HEK293T (cell line): ENCODE measurements at regions not wholly inside any gene's neighbourhood (a gene's known extent, or its start where the extent isn't known, plus 50 kb on each side); places are given as distances from the start of the nearest gene placed in this dataset.

Experiments
- CTCF ChIA-PET: fragments of 350-600 bp; formaldehyde crosslinking; extraction: SDS; loops from one replicate; lab custom pipeline; 2021; ENCODE audit warnings: antibody characterized with exemption, inconsistent platforms; lab: Yijun Ruan, JAX
- POLR2A ChIA-PET: fragments of 350-600 bp; formaldehyde crosslinking; extraction: SDS; loops from one replicate; lab custom pipeline; 2020; ENCODE audit warnings: antibody characterized with exemption, inconsistent platforms; lab: Yijun Ruan, JAX
- DNase-seq: peaks from one replicate; pipeline ENCODE4 v3.0.0; 2012; ENCODE audit warnings: mixed read lengths; ENCODE audit errors: extremely low spot score
- ARNT ChIP-seq: fragments of 450-650 bp; IDR thresholded peaks from 2 replicates; pipeline ENCODE4 v1.6.1; 2017; ENCODE audit warnings: mild to moderate bottlenecking
- BHLHE40 ChIP-seq: fragments of 450-650 bp; IDR thresholded peaks from 2 replicates; pipeline ENCODE4 v1.6.1; 2016; ENCODE audit warnings: mild to moderate bottlenecking, moderate library complexity, borderline replicate concordance
- CTBP1 ChIP-seq: fragments of 450-650 bp; IDR thresholded peaks from 2 replicates; pipeline ENCODE4 v1.6.1; 2016; ENCODE audit warnings: borderline replicate concordance
- ELF4 ChIP-seq: fragments of 450-650 bp; IDR thresholded peaks from 2 replicates; pipeline ENCODE4 v1.6.1; 2017; ENCODE audit warnings: antibody characterized with exemption
- FOXA1 ChIP-seq: fragments of 450-650 bp; IDR thresholded peaks from 2 replicates; pipeline ENCODE4 v1.6.1; 2016; ENCODE audit warnings: mild to moderate bottlenecking
- FOXK2 ChIP-seq: fragments of 450-650 bp; IDR thresholded peaks from 2 replicates; pipeline ENCODE4 v1.6.1; 2016; ENCODE audit warnings: mild to moderate bottlenecking
- FOXM1 ChIP-seq: fragments of 450-650 bp; IDR thresholded peaks from 2 replicates; pipeline ENCODE4 v1.6.1; 2017; ENCODE audit warnings: mild to moderate bottlenecking, borderline replicate concordance
- HDGF ChIP-seq: fragments of 450-650 bp; IDR thresholded peaks from 2 replicates; pipeline ENCODE4 v1.6.1; 2017; ENCODE audit warnings: antibody characterized with exemption, borderline replicate concordance
- L3MBTL2 ChIP-seq: fragments of 450-650 bp; conservative IDR thresholded peaks from 2 replicates; pipeline ENCODE4 v1.6.1; 2016; ENCODE audit warnings: mild to moderate bottlenecking
- LEF1 ChIP-seq: fragments of 450-650 bp; IDR thresholded peaks from 2 replicates; pipeline ENCODE4 v1.6.1; 2017; ENCODE audit warnings: mild to moderate bottlenecking, borderline replicate concordance
- NFRKB ChIP-seq: fragments of 450-650 bp; IDR thresholded peaks from 2 replicates; pipeline ENCODE4 v1.6.1; 2016; ENCODE audit warnings: mild to moderate bottlenecking, moderate library complexity
- PKNOX1 ChIP-seq: fragments of 450-650 bp; IDR thresholded peaks from 2 replicates; pipeline ENCODE4 v1.6.1; 2016
- SP1 ChIP-seq: fragments of 450-650 bp; IDR thresholded peaks from 2 replicates; pipeline ENCODE4 v1.6.1; 2017
- SUZ12 ChIP-seq: fragments of 450-650 bp; IDR thresholded peaks from 2 replicates; pipeline ENCODE4 v1.6.1; 2016; ENCODE audit warnings: mild to moderate bottlenecking
- TARDBP ChIP-seq: fragments of 450-650 bp; IDR thresholded peaks from 2 replicates; pipeline ENCODE4 v1.6.1; 2016

- CTCF ChIA-PET: no interaction called here
- POLR2A ChIA-PET: no interaction called here
- no peak for TF ChIP-seq FOXM1
- TF ChIP-seq FOXA1: no peak
- TF ChIP-seq CTBP1: no peak
- TF ChIP-seq L3MBTL2: no peak
- no peak for TF ChIP-seq TARDBP
- TF ChIP-seq ELF4: no peak
- no peak for TF ChIP-seq LEF1
- no peak for TF ChIP-seq ARNT
- no peak for TF ChIP-seq SUZ12
- no peak for TF ChIP-seq SP1
- no peak for DNase-seq
Measured at GRCh38 chr2:234670052-234670451, 173.2 kb upstream of the ARL4C start.

GRCh38 chr2:234669621-234670020 lies 172.7 kb upstream of the ARL4C start:
- DNase-seq: no peak
- ChIA-PET CTCF (no interaction called here), POLR2A (no interaction called here)
- TF ChIP-seq ELF4: no peak
- no peak for TF ChIP-seq LEF1
- no peak for TF ChIP-seq ARNT
- no peak for TF ChIP-seq PKNOX1
- TF ChIP-seq CTBP1: no peak
- no peak for TF ChIP-seq FOXA1
- TF ChIP-seq NFRKB: no peak
- TF ChIP-seq FOXK2: no peak

- DNase-seq: no peak
- POLR2A ChIA-PET: no interaction called here
- TF ChIP-seq ARNT (no peak), HDGF (no peak), FOXK2 (no peak), NFRKB (no peak), FOXA1 (no peak), TARDBP (no peak), SUZ12 (no peak), CTBP1 (no peak), PKNOX1 (no peak), ELF4 (no peak), BHLHE40 (no peak), L3MBTL2 (no peak), LEF1 (no peak)
- CTCF ChIA-PET: no interaction called here
Measured at GRCh38 chr2:234669001-234669400, 172.1 kb upstream of the ARL4C start.

- ChIA-PET CTCF (interaction anchor here (0.6 kb wide), 1 partner anchor 37 kb away, joined by 3 read pairs; no protein-coding TSS in a partner anchor), POLR2A (no interaction called here)
- no peak for DNase-seq
- no peak for TF ChIP-seq NFRKB
- no peak for TF ChIP-seq SUZ12
Measured at GRCh38 chr2:234666911-234667310, 170.0 kb upstream of the ARL4C start.

- ChIA-PET POLR2A (no interaction called here), CTCF (no interaction called here)
- DNase-seq: no peak
- TF ChIP-seq PKNOX1 (no peak), FOXM1 (no peak), SP1 (no peak), CTBP1 (no peak), ARNT (no peak)
Measured at GRCh38 chr2:234665304-234665703, 168.4 kb upstream of the ARL4C start.

- DNase-seq: no peak
- ChIA-PET CTCF (interaction anchor here (0.7 kb wide), 1 partner anchor 28 kb away, joined by 3 read pairs; no protein-coding TSS in a partner anchor), POLR2A (no interaction called here)
- TF ChIP-seq HDGF: no peak
- TF ChIP-seq SUZ12: no peak
- no peak for TF ChIP-seq CTBP1
- TF ChIP-seq ELF4: no peak
- TF ChIP-seq BHLHE40: no peak
- no peak for TF ChIP-seq TARDBP
- TF ChIP-seq L3MBTL2: no peak
Measured at GRCh38 chr2:234661849-234662248, 165.0 kb upstream of the ARL4C start.

- CTCF ChIA-PET: interaction anchor here (0.7 kb wide), 1 partner anchor 27 kb away, joined by 3 read pairs; no protein-coding TSS in a partner anchor
- POLR2A ChIA-PET: no interaction called here
- DNase-seq: no peak
Measured at GRCh38 chr2:234661175-234661574, 164.3 kb upstream of the ARL4C start.

GRCh38 chr2:234655706-234656105 lies 158.8 kb upstream of the ARL4C start:
- CTCF ChIA-PET: no interaction called here
- POLR2A ChIA-PET: no interaction called here
- no peak for TF ChIP-seq FOXK2
- TF ChIP-seq L3MBTL2: no peak
- TF ChIP-seq CTBP1: no peak
- DNase-seq: no peak

More at GRCh38 chr2:234661175-234661574, 164.3 kb upstream of the ARL4C start:
- TF ChIP-seq LEF1 (no peak), BHLHE40 (no peak), SUZ12 (no peak), NFRKB (no peak), FOXK2 (no peak)
